ENCODE measurements at regions not wholly inside any gene's neighbourhood (a gene's known extent, or its start where the extent isn't known, plus 50 kb on each side); places are given as distances from the start of the nearest gene placed in this dataset.

GRCh38 chr21:14736162-14736561 is 190.0 kb upstream of the SAMSN1 start:
- TF ChIP-seq CTCF (IDR thresholded peaks at IDR 0.05): no peak
- TF ChIP-seq POLR2AphosphoS5 (IDR thresholded peaks at IDR 0.05; ENCODE audit: insufficient read depth in 1 of 2, low read depth in 1 of 2): no peak
- no peak for TF ChIP-seq POLR2A (IDR thresholded peaks at IDR 0.05)
